ENCODE measurements at regions not wholly inside any gene's neighbourhood (a gene's known extent, or its start where the extent isn't known, plus 50 kb on each side); places are given as distances from the start of the nearest gene placed in this dataset.

DNA sequence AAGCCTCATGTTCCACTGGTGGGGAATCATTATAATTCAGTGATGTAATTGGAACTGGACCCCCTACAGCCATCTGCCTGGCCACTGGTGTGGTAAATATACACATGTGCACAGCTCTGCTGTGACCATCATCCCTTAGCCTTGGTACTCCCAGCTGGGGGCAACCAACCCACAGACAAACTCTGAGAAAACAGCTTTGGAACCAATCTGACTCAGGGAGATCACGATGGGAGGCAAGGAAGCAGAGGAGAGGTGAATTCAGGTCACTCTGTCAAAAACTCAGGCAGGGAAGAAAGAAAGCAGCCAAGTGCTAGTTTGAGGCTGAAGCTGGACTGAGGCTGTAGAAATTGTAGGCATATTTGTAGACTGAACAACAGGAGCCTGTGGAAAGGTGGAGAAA lies 197.8 kb upstream of the GALNT2 start:
- TF ChIP-seq, protein P1, sequence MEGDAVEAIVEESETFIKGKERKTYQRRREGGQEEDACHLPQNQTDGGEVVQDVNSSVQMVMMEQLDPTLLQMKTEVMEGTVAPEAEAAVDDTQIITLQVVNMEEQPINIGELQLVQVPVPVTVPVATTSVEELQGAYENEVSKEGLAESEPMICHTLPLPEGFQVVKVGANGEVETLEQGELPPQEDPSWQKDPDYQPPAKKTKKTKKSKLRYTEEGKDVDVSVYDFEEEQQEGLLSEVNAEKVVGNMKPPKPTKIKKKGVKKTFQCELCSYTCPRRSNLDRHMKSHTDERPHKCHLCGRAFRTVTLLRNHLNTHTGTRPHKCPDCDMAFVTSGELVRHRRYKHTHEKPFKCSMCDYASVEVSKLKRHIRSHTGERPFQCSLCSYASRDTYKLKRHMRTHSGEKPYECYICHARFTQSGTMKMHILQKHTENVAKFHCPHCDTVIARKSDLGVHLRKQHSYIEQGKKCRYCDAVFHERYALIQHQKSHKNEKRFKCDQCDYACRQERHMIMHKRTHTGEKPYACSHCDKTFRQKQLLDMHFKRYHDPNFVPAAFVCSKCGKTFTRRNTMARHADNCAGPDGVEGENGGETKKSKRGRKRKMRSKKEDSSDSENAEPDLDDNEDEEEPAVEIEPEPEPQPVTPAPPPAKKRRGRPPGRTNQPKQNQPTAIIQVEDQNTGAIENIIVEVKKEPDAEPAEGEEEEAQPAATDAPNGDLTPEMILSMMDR (IDR thresholded peaks at IDR 0.05 in 4 of 5, conservative IDR thresholded peaks at IDR 0.05 in 1 of 5) = no peak
- no peak for TF ChIP-seq POLR2A (IDR thresholded peaks at IDR 0.05)
